Spleen (tissue), 11 donors: ENCODE measurements at regions not wholly inside any gene's neighbourhood (a gene's known extent, or its start where the extent isn't known, plus 50 kb on each side); places are given as distances from the start of the nearest gene placed in this dataset.

Experiments
- DNase-seq: peaks from one replicate; pipeline ENCODE4 v3.0.0-alpha.2; 2020
- H3K27ac ChIP-seq, 8 donors: fragments of 200-600 bp; sonication (generic) in 7 of 8; 1 replicate in 4 of 8; 2 replicates in 4 of 8; pipeline versions ENCODE4 v1.5.0 to v1.8.0; 2016 to 2021; ENCODE audit warnings: inconsistent platforms in 4 of 8, mild to moderate bottlenecking in 4 of 8, moderate library complexity in 1 of 8
- H3K27me3 ChIP-seq, 7 donors: fragments of 200-600 bp; sonication (generic) in 6 of 7; replicated peaks in 1 of 7; 1 replicate in 4 of 7; 2 replicates in 3 of 7; pipeline versions ENCODE4 v1.5.0 to v1.8.0; 2016 to 2021; ENCODE audit warnings: inconsistent platforms in 3 of 7, mild to moderate bottlenecking in 1 of 7
- H3K36me3 ChIP-seq, 6 donors: fragments of 200-600 bp; sonication (generic) in 5 of 6; 1 replicate in 4 of 6; 2 replicates in 2 of 6; pipeline versions ENCODE4 v1.5.0 to v1.8.0; 2016 to 2021; ENCODE audit warnings: inconsistent platforms in 2 of 6
- H3K4me1 ChIP-seq, 6 donors: fragments of 200-600 bp; sonication (generic) in 5 of 6; 1 replicate in 3 of 6; 2 replicates in 3 of 6; pipeline versions ENCODE4 v1.5.0 to v1.8.0; 2016 to 2021; ENCODE audit warnings: inconsistent platforms in 3 of 6
- H3K4me3 ChIP-seq, 8 donors: fragments of 200-600 bp; sonication (generic) in 7 of 8; 1 replicate in 4 of 8; 2 replicates in 4 of 8; pipeline versions ENCODE4 v1.5.0 to v1.8.0; 2016 to 2021; ENCODE audit warnings: inconsistent platforms in 4 of 8, mild to moderate bottlenecking in 4 of 8, moderate library complexity in 2 of 8
- H3K9me3 ChIP-seq, 8 donors: fragments of 200-600 bp; sonication (generic) in 7 of 8; 1 replicate in 4 of 8; 2 replicates in 4 of 8; pipeline versions ENCODE4 v1.5.0 to v1.8.0; 2016 to 2021; ENCODE audit warnings: inconsistent platforms in 4 of 8
- POLR2A ChIP-seq, 3 donors: fragments of 450-650 bp; IDR thresholded peaks; one replicate each; pipeline ENCODE4 v1.5.1; 2017; ENCODE audit warnings: antibody characterized with exemption in 3 of 3, mild to moderate bottlenecking in 1 of 3
- POLR2AphosphoS5 ChIP-seq, 3 donors: sonication (generic); formaldehyde crosslinking; IDR thresholded peaks; one replicate each; pipeline ENCODE4 v1.5.1; 2017; ENCODE audit warnings: antibody characterized with exemption in 3 of 3
- WGBS, 5 donors: extraction: QIAGEN DNeasy Blood & Tissue Kit in 3 of 5; methylation state at CpG; one replicate each; pipeline versions ENCODE4 v1.1.5 to v1.1.7; 2013 to 2018; 5-methylcytosine and 5-hydroxymethylcytosine counted together
- intact Hi-C: fragments of 100-400 bp; cut with DNase I; formaldehyde crosslinking; loops from one replicate; pipeline ENCODE4 v1.15.0; 2023; ENCODE audit warnings: low total_unique reads
- TF ChIP-seq, protein P1 (sequence below), 11 experiments: fragments of 200-600 bp in 7 of 11; fragments of 450-650 bp in 4 of 11; sonication (generic) in 4 of 11; IDR thresholded peaks in 8 of 11; conservative IDR thresholded peaks in 3 of 11; 1 replicate in 7 of 11; 2 replicates in 4 of 11; pipeline versions ENCODE4 v1.4.0 to v1.8.0; 2016 to 2021; ENCODE audit warnings: antibody characterized with exemption in 11 of 11, inconsistent platforms in 4 of 11, mild to moderate bottlenecking in 1 of 11
- donor health status: healthy with polysubstance abuse.
- donor health status: DM: no; HTN: no; CAD: no; lungs with moderate emphysema.
- donor health status: DM: no; HTN: no; CAD: no.
- donor health status: Bipolar disorder and iron deficiency.
- donor health status: healthy.
- donor health status: DM: no; HTN: no; CAD: no.
- donor health status: DM: yes; HTN: yes; CAD: no.

DNA sequence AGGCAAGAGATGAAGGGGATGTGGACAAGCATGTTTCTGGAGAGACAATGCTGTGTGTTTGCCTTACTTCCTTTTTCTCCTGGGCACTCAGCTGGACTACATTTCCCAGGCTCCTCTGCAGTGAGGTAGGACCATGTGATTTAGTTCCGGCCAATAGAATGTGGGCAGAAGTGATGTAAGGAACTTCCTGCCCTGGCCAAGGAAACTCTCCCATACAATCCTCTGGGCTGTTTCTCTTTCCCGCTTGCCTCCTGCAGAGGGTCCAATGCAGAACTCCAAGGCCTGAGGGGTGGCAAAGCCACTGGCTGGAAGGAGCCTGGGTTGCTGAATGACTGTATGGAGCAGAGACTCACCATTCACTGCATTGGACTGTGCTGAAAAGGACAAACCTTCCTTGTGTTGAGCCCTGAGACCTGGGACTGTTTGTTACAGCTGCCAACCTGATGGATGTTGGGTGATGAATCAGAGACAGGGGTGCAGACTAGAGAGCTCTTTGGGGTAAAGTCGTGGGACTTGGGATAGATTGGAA, 82.7 kb upstream of the SLC6A6 start:
- Histone ChIP-seq H3K4me3 (peak overlapping the region in 1 of 8 donors; percentile 8), H3K4me1 (peaks cover 0 to 20% (median 6%) of the 10 kb centered on the region in 6 donors), H3K9me3 (peaks cover 0 to 13% (median 8%) of the 10 kb centered on the region in 8 donors), H3K27me3 (no peaks in the 10 kb centered on the region), H3K36me3 (no peaks in the 10 kb centered on the region), H3K27ac (peak overlapping the region in 4 of 8 donors; percentile 22 to 55 (median 42))
- no peak for TF ChIP-seq POLR2A (IDR thresholded peaks at IDR 0.05)
- peak in 1 of 3 donors; percentile 53 for TF ChIP-seq POLR2AphosphoS5 (IDR thresholded peaks at IDR 0.05)
- TF ChIP-seq, protein P1, sequence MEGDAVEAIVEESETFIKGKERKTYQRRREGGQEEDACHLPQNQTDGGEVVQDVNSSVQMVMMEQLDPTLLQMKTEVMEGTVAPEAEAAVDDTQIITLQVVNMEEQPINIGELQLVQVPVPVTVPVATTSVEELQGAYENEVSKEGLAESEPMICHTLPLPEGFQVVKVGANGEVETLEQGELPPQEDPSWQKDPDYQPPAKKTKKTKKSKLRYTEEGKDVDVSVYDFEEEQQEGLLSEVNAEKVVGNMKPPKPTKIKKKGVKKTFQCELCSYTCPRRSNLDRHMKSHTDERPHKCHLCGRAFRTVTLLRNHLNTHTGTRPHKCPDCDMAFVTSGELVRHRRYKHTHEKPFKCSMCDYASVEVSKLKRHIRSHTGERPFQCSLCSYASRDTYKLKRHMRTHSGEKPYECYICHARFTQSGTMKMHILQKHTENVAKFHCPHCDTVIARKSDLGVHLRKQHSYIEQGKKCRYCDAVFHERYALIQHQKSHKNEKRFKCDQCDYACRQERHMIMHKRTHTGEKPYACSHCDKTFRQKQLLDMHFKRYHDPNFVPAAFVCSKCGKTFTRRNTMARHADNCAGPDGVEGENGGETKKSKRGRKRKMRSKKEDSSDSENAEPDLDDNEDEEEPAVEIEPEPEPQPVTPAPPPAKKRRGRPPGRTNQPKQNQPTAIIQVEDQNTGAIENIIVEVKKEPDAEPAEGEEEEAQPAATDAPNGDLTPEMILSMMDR (IDR thresholded peaks at IDR 0.05 in 8 of 11, conservative IDR thresholded peaks at IDR 0.05 in 3 of 11): no peak
- no peak for DNase-seq
- 57 to 78% (median 73%) methylated on average over 3 of the region's 3 CpGs for WGBS, 5 donors
- intact Hi-C loops: no loop called here

DNA sequence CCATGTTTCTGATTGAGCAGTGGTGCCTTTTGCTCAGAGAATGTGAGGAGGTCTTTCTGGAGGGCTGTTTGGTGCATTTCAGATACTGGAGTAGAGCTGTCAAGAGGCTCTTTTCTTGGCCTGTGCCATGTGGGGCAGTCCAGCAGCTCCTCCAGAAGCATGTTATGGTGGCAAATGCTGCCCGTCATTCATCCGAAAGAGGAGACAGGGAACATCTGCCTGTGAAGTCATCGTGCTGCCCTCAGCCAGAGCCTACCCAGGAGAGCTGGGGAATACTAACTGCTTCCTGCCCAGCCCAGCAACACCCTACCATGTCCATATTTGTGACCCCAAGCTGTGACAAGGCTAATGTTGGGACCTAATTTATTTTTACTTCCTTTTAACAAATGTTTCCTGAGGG, 82.2 kb upstream of the SLC6A6 start:
- DNase-seq: no peak
- TF ChIP-seq POLR2AphosphoS5 (IDR thresholded peaks at IDR 0.05) (no peak), POLR2A (IDR thresholded peaks at IDR 0.05) (no peak)
- TF ChIP-seq, protein P1 (IDR thresholded peaks at IDR 0.05 in 8 of 11, conservative IDR thresholded peaks at IDR 0.05 in 3 of 11): no peak
- Histone ChIP-seq H3K4me3 (no peak overlapping the region), H3K9me3 (peaks cover 0 to 13% (median 8%) of the 10 kb centered on the region in 8 donors), H3K27ac (peak overlapping the region in 3 of 8 donors; percentile 35 to 55 (median 50)), H3K27me3 (no peaks in the 10 kb centered on the region), H3K36me3 (no peaks in the 10 kb centered on the region), H3K4me1 (peaks cover 0 to 25% (median 7%) of the 10 kb centered on the region in 6 donors)
- WGBS, 5 donors: 77 to 95% (median 91%) methylated on average over 3 of the region's 3 CpGs
- intact Hi-C loops: no loop called here

DNA sequence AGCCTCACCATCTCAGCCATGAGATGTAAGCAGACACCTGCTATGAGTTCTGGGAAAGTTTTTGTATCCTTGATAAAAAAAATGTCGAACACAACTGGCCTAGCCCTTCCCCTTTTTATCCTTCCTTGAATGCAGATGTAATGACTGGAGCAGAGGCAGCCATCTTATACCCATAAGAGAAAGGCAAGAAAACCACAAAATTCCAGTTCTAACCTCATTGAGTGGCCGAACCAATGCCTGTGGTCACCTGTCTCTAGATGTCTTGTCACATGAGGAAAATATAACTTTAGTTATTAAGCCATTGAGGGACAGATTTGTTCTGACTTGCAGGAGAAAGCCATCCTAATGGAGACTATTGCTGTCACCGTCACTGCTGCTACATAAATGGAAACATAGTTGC, 80.4 kb upstream of the SLC6A6 start:
- H3K27ac ChIP-seq: peak overlapping the region in 6 of 8 donors; percentile 64 to 85 (median 76)
- no peak overlapping the region for H3K4me3 ChIP-seq
- H3K4me1 ChIP-seq: peaks cover 0 to 26% (median 7%) of the 10 kb centered on the region in 6 donors
- TF ChIP-seq POLR2A (IDR thresholded peaks at IDR 0.05) (no peak), POLR2AphosphoS5 (IDR thresholded peaks at IDR 0.05) (no peak)
- TF ChIP-seq, protein P1 (IDR thresholded peaks at IDR 0.05 in 8 of 11, conservative IDR thresholded peaks at IDR 0.05 in 3 of 11): no peak
- peaks cover 0 to 13% (median 8%) of the 10 kb centered on the region in 8 donors for H3K9me3 ChIP-seq
- intact Hi-C loops: no loop called here
- H3K27me3 ChIP-seq: peaks cover 0 to 4% (median 0%) of the 10 kb centered on the region in 7 donors
- DNase-seq: no peak
- WGBS, 5 donors: 69 to 91% (median 87%) methylated on average over 3 of the region's 3 CpGs
- no peaks in the 10 kb centered on the region for H3K36me3 ChIP-seq

DNA sequence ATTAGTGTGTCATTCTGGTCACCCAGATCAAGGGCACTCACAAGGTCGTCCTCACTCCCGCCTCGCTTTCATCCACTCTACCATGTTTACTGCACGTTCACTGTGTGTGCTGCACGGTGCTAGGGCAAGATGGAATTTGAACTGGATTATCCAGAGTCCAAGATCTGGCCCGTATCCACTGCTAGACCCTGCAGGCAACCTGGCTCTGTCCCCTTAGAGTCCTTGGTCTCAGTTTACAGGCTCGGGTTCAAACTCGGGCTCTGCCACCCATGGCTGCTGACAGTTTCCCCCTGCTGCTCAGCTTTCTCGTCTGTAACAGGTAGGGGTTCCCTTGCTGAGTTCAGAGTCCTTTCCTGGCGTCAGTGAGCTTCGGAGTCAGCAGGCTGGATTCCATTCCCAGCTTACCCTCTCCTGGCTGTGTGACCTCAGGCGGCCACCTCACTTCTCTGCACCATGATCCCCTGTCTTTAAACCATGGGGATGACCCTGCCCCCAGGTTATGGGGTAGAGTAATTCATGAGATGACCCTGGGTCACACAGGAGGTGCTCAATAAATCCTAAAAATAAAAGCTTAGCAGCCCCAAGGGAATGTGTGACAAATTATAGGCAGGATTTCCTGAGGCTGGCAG, 79.6 kb upstream of the SLC6A6 start:
- H3K9me3 ChIP-seq: peaks cover 0 to 13% (median 8%) of the 10 kb centered on the region in 8 donors
- intact Hi-C loops: no loop called here
- H3K36me3 ChIP-seq: no peaks in the 10 kb centered on the region
- no peak for TF ChIP-seq POLR2A (IDR thresholded peaks at IDR 0.05)
- TF ChIP-seq POLR2AphosphoS5 (IDR thresholded peaks at IDR 0.05): no peak
- TF ChIP-seq, protein P1 (IDR thresholded peaks at IDR 0.05 in 8 of 11, conservative IDR thresholded peaks at IDR 0.05 in 3 of 11): no peak
- DNase-seq: peak; percentile 64
- peaks cover 0 to 26% (median 7%) of the 10 kb centered on the region in 6 donors for H3K4me1 ChIP-seq
- H3K27me3 ChIP-seq: peaks cover 0 to 4% (median 0%) of the 10 kb centered on the region in 7 donors
- H3K4me3 ChIP-seq: no peak overlapping the region
- H3K27ac ChIP-seq: peak overlapping the region; percentile 51 to 85 (median 73)
- WGBS, 5 donors: 62 to 78% (median 71%) methylated on average over 11 to 12 of the region's 12 CpGs
